HCT116 (cell line): ENCODE measurements at regions not wholly inside any gene's neighbourhood (a gene's known extent, or its start where the extent isn't known, plus 50 kb on each side); places are given as distances from the start of the nearest gene placed in this dataset.
"Not testable (repeated sequence)": the region's sequence is repeated elsewhere in the genome, so short reads cannot be mapped to it uniquely, and the experiment has no call there.

ENCODE experiments used
- ATAC-seq: fragments of 200-7000 bp; cut with Tn5 transposase; 2 replicates; pipeline ENCODE4 v1.9.1; 2020; ENCODE audit warnings: mild to moderate bottlenecking, moderate library complexity
- BruUV-seq: library from RNA; stranded (reverse); fragments of 400-500 nt; replicated peaks from 2 replicates; lab custom pipeline; 2021; lab: Mats Ljungman, UMichigan
- CTCF ChIA-PET: fragments of 300-600 bp; sonication (Branson Sonifier 250); formaldehyde crosslinking; loops from one replicate; lab custom pipeline; 2021; ENCODE audit warnings: antibody characterized with exemption; lab: Charles Lee
- POLR2A ChIA-PET: fragments of 300-600, 350-600 bp; sonication (Branson Sonifier 250); formaldehyde crosslinking; loops from one replicate; lab custom pipeline; 2021; ENCODE audit warnings: antibody characterized with exemption; lab: Charles Lee
- RAD21 ChIA-PET, 2 experiments: fragments of 300-600 bp; sonication (Branson Sonifier 250); formaldehyde crosslinking; loops; one replicate each; lab custom pipeline; 2023; ENCODE audit warnings: low total read pairs in 2 of 2; ENCODE audit not compliant: uncharacterized antibody in 2 of 2, unreplicated experiment in 2 of 2, low non-redundant PET in 1 of 2; lab: Charles Lee
- DNase-seq: peaks from one replicate; pipeline ENCODE4 v3.0.0-alpha.2; 2010; ENCODE audit warnings: low read depth, low spot score
- H2AFZ ChIP-seq: fragments of 200-600 bp; shearing (Covaris generic), sonication (generic); 2 replicates; pipeline ENCODE4 v1.6.1; 2017; ENCODE audit warnings: low read depth, mixed run types, mixed read lengths, antibody characterized with exemption, low read length; ENCODE audit not compliant: poor library complexity, severe bottlenecking
- H3K27ac ChIP-seq: 2 replicates; pipeline ENCODE4 v1.5.1; 2012; ENCODE audit warnings: low read depth, low read length
- H3K27me3 ChIP-seq: fragments of 200-600 bp; sonication (generic); 2 replicates; pipeline ENCODE4 v1.6.1; 2016; ENCODE audit warnings: mixed run types, low read length, mixed read lengths; ENCODE audit not compliant: insufficient read depth
- H3K36me3 ChIP-seq, 2 experiments: fragments of 200-500 bp in 1 of 2; fragments of 200-600 bp in 1 of 2; sonication (Bioruptor generic) in 1 of 2; sonication (generic) in 1 of 2; 2 replicates each; pipeline versions ENCODE4 v1.5.1 to v1.6.1; 2014 to 2016; ENCODE audit warnings: low read length in 2 of 2, inconsistent platforms in 1 of 2, mixed read lengths in 1 of 2, mixed run types in 1 of 2; ENCODE audit not compliant: insufficient read depth in 2 of 2, control insufficient read depth in 1 of 2
- H3K4me1 ChIP-seq, 2 experiments: fragments of 200-600 bp in 1 of 2; sonication (generic) in 1 of 2; 2 replicates each; pipeline versions ENCODE4 v1.5.1 to v1.6.1; 2012 to 2017; ENCODE audit warnings: low read length in 2 of 2, inconsistent platforms in 1 of 2, mild to moderate bottlenecking in 1 of 2, mixed read lengths in 1 of 2, mixed run types in 1 of 2, moderate library complexity in 1 of 2; ENCODE audit not compliant: insufficient read depth in 2 of 2, control insufficient read depth in 1 of 2
- H3K4me2 ChIP-seq: fragments of 200-600 bp; sonication (generic); 2 replicates; pipeline ENCODE4 v1.6.1; 2017; ENCODE audit warnings: mixed run types, low read length, mixed read lengths
- H3K4me3 ChIP-seq, 2 experiments: fragments of 200-600 bp in 1 of 2; sonication (generic) in 1 of 2; replicated peaks in 1 of 2; 2 replicates each; pipeline ENCODE4 v1.5.1; 2011 to 2016; ENCODE audit warnings: low read length in 2 of 2, control low read depth in 1 of 2, low read depth in 1 of 2, mild to moderate bottlenecking in 1 of 2, mixed read lengths in 1 of 2, mixed run types in 1 of 2
- H3K79me2 ChIP-seq: fragments of 200-600 bp; sonication (generic); 2 replicates; pipeline ENCODE4 v1.6.1; 2017; ENCODE audit warnings: mild to moderate bottlenecking, mixed run types, low read length, moderate library complexity, mixed read lengths; ENCODE audit not compliant: insufficient read depth
- H3K9ac ChIP-seq: fragments of 200-600 bp; sonication (generic); 2 replicates; pipeline ENCODE4 v1.6.1; 2016; ENCODE audit warnings: low read length, mixed read lengths
- H3K9me2 ChIP-seq: fragments of 200-600 bp; sonication (generic), shearing (Covaris generic); 2 replicates; pipeline ENCODE4 v1.6.1; 2017; ENCODE audit warnings: mixed run types, mild to moderate bottlenecking, moderate library complexity; ENCODE audit not compliant: insufficient read depth
- H3K9me3 ChIP-seq, 2 experiments: fragments of 200-500 bp in 1 of 2; fragments of 200-600 bp in 1 of 2; sonication (Bioruptor generic) in 1 of 2; sonication (generic) in 1 of 2; 2 replicates each; pipeline ENCODE4 v1.6.1; 2014 to 2017; ENCODE audit warnings: low read length in 2 of 2, mixed read lengths in 2 of 2, inconsistent platforms in 1 of 2, low read depth in 1 of 2, mild to moderate bottlenecking in 1 of 2, mixed run types in 1 of 2, moderate library complexity in 1 of 2; ENCODE audit not compliant: control insufficient read depth in 1 of 2, insufficient read depth in 1 of 2
- H4K20me1 ChIP-seq: fragments of 200-600 bp; sonication (generic), shearing (Covaris generic); 2 replicates; pipeline ENCODE4 v1.6.1; 2017; ENCODE audit warnings: mixed run types, mild to moderate bottlenecking, moderate library complexity; ENCODE audit not compliant: insufficient read depth
- ATF3 ChIP-seq: IDR thresholded peaks from 2 replicates; pipeline ENCODE4 v1.6.1; 2012
- EZH2 ChIP-seq: fragments of 200-600 bp; sonication (generic); IDR thresholded peaks from 2 replicates; pipeline ENCODE4 v1.6.1; 2017; ENCODE audit warnings: antibody characterized with exemption, mixed run types
- JUND ChIP-seq: IDR thresholded peaks from 2 replicates; pipeline ENCODE4 v1.6.1; 2012
- MAX ChIP-seq: IDR thresholded peaks from 2 replicates; pipeline ENCODE4 v1.6.1; 2012
- RAD21 ChIP-seq: IDR thresholded peaks from 2 replicates; pipeline ENCODE4 v1.6.1; 2012; ENCODE audit warnings: low read depth, mild to moderate bottlenecking
- SIN3A ChIP-seq: IDR thresholded peaks from 2 replicates; pipeline ENCODE4 v1.6.1; 2012; ENCODE audit warnings: low read depth
- SRF ChIP-seq: IDR thresholded peaks from 2 replicates; pipeline ENCODE4 v1.6.1; 2012; ENCODE audit warnings: low read depth
- YY1 ChIP-seq: IDR thresholded peaks from 2 replicates; pipeline ENCODE4 v1.6.1; 2011; ENCODE audit warnings: low read length, low read depth, moderate library complexity, mild to moderate bottlenecking; ENCODE audit not compliant: insufficient replicate concordance; ENCODE audit errors: extremely low read depth
- ZBTB33 ChIP-seq: IDR thresholded peaks from 2 replicates; pipeline ENCODE4 v1.6.1; 2011; ENCODE audit warnings: mild to moderate bottlenecking, low read length, moderate library complexity; ENCODE audit not compliant: insufficient replicate concordance; ENCODE audit errors: extremely low read depth
- intact Hi-C: fragments of 100-400 bp; cut with micrococcal nuclease; formaldehyde crosslinking; loops from 2 replicates; pipeline ENCODE4 v1.10.0; 2022

GRCh38 chr4:114332119-114332518 lies 266.5 kb upstream of the UGT8 start:
- CTCF ChIA-PET = no interaction called here
- H3K9ac ChIP-seq = no peak overlapping the region
- no peaks in the 10 kb centered on the region for H3K27me3 ChIP-seq
- no peak for TF ChIP-seq ATF3
- no peak for TF ChIP-seq EZH2
- no peak for TF ChIP-seq SRF
- TF ChIP-seq MAX = no peak
- no peak for TF ChIP-seq SIN3A
- no peak for TF ChIP-seq JUND
- no peak for TF ChIP-seq RAD21
- TF ChIP-seq YY1 = no peak
- no peak for TF ChIP-seq ZBTB33
- H3K79me2 ChIP-seq = no peaks in the 10 kb centered on the region
- H4K20me1 ChIP-seq = no peaks in the 10 kb centered on the region
- RAD21 ChIA-PET = no interaction called here
- H3K27ac ChIP-seq = no peak overlapping the region
- H2AFZ ChIP-seq = no peak overlapping the region
- H3K9me3 ChIP-seq = no peaks in the 10 kb centered on the region
- no peak for DNase-seq
- H3K4me3 ChIP-seq = no peak overlapping the region
- no peak for ATAC-seq
- no peaks in the 10 kb centered on the region for H3K36me3 ChIP-seq
- POLR2A ChIA-PET = no interaction called here
- H3K9me2 ChIP-seq = no peaks in the 10 kb centered on the region
- BruUV-seq = no TSS peak
- no peaks in the 10 kb centered on the region for H3K4me1 ChIP-seq
- no peak overlapping the region for H3K4me2 ChIP-seq
- intact Hi-C loops = no loop called here

GRCh38 chr4:114334363-114334762 lies 264.2 kb upstream of the UGT8 start:
- H3K27me3 ChIP-seq, H3K79me2 ChIP-seq, RAD21 ChIA-PET, H2AFZ ChIP-seq, BruUV-seq, H4K20me1 ChIP-seq, H3K36me3 ChIP-seq, H3K4me1 ChIP-seq, H3K9me2 ChIP-seq, POLR2A ChIA-PET, intact Hi-C loops, H3K27ac ChIP-seq, H3K9ac ChIP-seq, H3K9me3 ChIP-seq, H3K4me3 ChIP-seq, DNase-seq, ATAC-seq, CTCF ChIA-PET, H3K4me2 ChIP-seq: not testable (repeated sequence)
